ENCODE measurements at regions not wholly inside any gene's neighbourhood (a gene's known extent, or its start where the extent isn't known, plus 50 kb on each side); places are given as distances from the start of the nearest gene placed in this dataset.

DNA sequence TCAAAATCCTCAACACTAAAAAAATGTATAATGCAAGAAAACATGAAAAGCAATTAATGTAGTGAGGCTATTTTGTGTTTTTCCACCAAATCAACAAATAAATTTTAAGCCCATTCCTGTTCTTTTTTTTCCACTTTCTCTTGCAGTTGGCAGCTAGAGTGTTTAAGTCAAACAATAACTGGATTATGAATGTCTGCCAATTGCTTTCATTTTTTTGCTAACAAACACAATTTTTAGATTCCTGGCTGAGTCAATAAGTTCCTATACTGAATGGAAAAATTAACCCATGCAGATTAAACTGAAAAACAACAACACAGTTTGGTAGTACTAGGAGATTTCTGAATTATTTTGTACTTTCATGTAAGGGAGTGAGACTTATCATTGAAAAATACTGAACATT is 232.4 kb downstream of the SLITRK5 start:
- Mint-ChIP-seq H3K27ac (no peak overlapping the region), H3K27me3 (ENCODE audit: low read depth in 2 of 2) (peaks cover 0 to 5% of the 10 kb centered on the region in 2 donors), H3K4me3 (no peak overlapping the region), H3K9me3 (peaks cover 0 to 2% of the 10 kb centered on the region in 2 donors), H3K4me1 (no peaks in the 10 kb centered on the region), H3K36me3 (no peaks in the 10 kb centered on the region)
- Histone ChIP-seq H3K27ac (ENCODE audit: low read length) (no peak overlapping the region), H3K9me3 (ENCODE audit: control insufficient read depth, insufficient read depth, low read length) (no peaks in the 10 kb centered on the region), H3K27me3 (ENCODE audit: control insufficient read depth, insufficient read depth, low read length) (no peaks in the 10 kb centered on the region), H3K4me3 (ENCODE audit: low read length) (no peak overlapping the region), H3K4me1 (ENCODE audit: control insufficient read depth, insufficient read depth, low read length) (no peaks in the 10 kb centered on the region), H3K36me3 (ENCODE audit: control insufficient read depth, insufficient read depth, low read length) (no peaks in the 10 kb centered on the region)
- TF ChIP-seq, protein P1, sequence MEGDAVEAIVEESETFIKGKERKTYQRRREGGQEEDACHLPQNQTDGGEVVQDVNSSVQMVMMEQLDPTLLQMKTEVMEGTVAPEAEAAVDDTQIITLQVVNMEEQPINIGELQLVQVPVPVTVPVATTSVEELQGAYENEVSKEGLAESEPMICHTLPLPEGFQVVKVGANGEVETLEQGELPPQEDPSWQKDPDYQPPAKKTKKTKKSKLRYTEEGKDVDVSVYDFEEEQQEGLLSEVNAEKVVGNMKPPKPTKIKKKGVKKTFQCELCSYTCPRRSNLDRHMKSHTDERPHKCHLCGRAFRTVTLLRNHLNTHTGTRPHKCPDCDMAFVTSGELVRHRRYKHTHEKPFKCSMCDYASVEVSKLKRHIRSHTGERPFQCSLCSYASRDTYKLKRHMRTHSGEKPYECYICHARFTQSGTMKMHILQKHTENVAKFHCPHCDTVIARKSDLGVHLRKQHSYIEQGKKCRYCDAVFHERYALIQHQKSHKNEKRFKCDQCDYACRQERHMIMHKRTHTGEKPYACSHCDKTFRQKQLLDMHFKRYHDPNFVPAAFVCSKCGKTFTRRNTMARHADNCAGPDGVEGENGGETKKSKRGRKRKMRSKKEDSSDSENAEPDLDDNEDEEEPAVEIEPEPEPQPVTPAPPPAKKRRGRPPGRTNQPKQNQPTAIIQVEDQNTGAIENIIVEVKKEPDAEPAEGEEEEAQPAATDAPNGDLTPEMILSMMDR (IDR thresholded peaks at IDR 0.05) = no peak
- ATAC-seq = no peak
- no peak for DNase-seq
- intact Hi-C loops (cut with micrococcal nuclease) = no loop called here

- WGBS (ENCODE audit: insufficient coverage) = 82% methylated on average over 3 of the region's 3 CpGs
- ATAC-seq (no peak), DNase-seq (no peak)
- H3K9me3 Mint-ChIP-seq = no peaks in the 10 kb centered on the region
- Histone ChIP-seq H3K27me3 (ENCODE audit: control insufficient read depth, insufficient read depth, low read length) (no peaks in the 10 kb centered on the region), H3K27ac (ENCODE audit: low read length) (no peak overlapping the region), H3K4me1 (ENCODE audit: control insufficient read depth, insufficient read depth, low read length) (no peaks in the 10 kb centered on the region), H3K4me3 (ENCODE audit: low read length) (no peak overlapping the region), H3K9me3 (ENCODE audit: control insufficient read depth, insufficient read depth, low read length) (no peaks in the 10 kb centered on the region), H3K36me3 (ENCODE audit: control insufficient read depth, insufficient read depth, low read length) (no peaks in the 10 kb centered on the region)
- H3K27ac Mint-ChIP-seq = no peak overlapping the region
- peaks cover 0 to 5% of the 10 kb centered on the region in 2 donors for H3K27me3 Mint-ChIP-seq (ENCODE audit: low read depth in 2 of 2)
- intact Hi-C loops (cut with micrococcal nuclease) = no loop called here
- TF ChIP-seq, protein P1 (IDR thresholded peaks at IDR 0.05) = no peak
- no peaks in the 10 kb centered on the region for H3K36me3 Mint-ChIP-seq
- no peaks in the 10 kb centered on the region for H3K4me1 Mint-ChIP-seq
- no peak overlapping the region for H3K4me3 Mint-ChIP-seq
Measured at GRCh38 chr13:87906411-87906810, 235.2 kb downstream of the SLITRK5 start.

GRCh38 chr13:87907202-87907601 is 236.0 kb downstream of the SLITRK5 start:
- Histone ChIP-seq H3K4me3 (ENCODE audit: low read length) (no peak overlapping the region), H3K4me1 (ENCODE audit: control insufficient read depth, insufficient read depth, low read length) (no peaks in the 10 kb centered on the region), H3K9me3 (ENCODE audit: control insufficient read depth, insufficient read depth, low read length) (no peaks in the 10 kb centered on the region), H3K27me3 (ENCODE audit: control insufficient read depth, insufficient read depth, low read length) (no peaks in the 10 kb centered on the region), H3K36me3 (ENCODE audit: control insufficient read depth, insufficient read depth, low read length) (no peaks in the 10 kb centered on the region), H3K27ac (ENCODE audit: low read length) (no peak overlapping the region)
- H3K4me3 Mint-ChIP-seq = no peak overlapping the region
- H3K4me1 Mint-ChIP-seq = no peaks in the 10 kb centered on the region
- peaks cover 0 to 5% of the 10 kb centered on the region in 2 donors for H3K27me3 Mint-ChIP-seq (ENCODE audit: low read depth in 2 of 2)
- no peak overlapping the region for H3K27ac Mint-ChIP-seq
- DNase-seq (no peak), ATAC-seq (no peak)
- H3K9me3 Mint-ChIP-seq = no peaks in the 10 kb centered on the region
- TF ChIP-seq, protein P1 (IDR thresholded peaks at IDR 0.05) = no peak
- no CpG with 5 or more reads among the region's 1 CpG for WGBS (ENCODE audit: insufficient coverage)
- intact Hi-C loops (cut with micrococcal nuclease) = no loop called here
- H3K36me3 Mint-ChIP-seq = no peaks in the 10 kb centered on the region

GRCh38 chr13:87919956-87920355 is 248.8 kb downstream of the SLITRK5 start:
- TF ChIP-seq, protein P1 (IDR thresholded peaks at IDR 0.05) = no peak
- no peaks in the 10 kb centered on the region for H3K27me3 Mint-ChIP-seq (ENCODE audit: low read depth in 2 of 2)

More at GRCh38 chr13:87919956-87920355, 248.8 kb downstream of the SLITRK5 start:
- Histone ChIP-seq H3K9me3 (ENCODE audit: control insufficient read depth, insufficient read depth, low read length) (no peaks in the 10 kb centered on the region), H3K27ac (ENCODE audit: low read length) (no peak overlapping the region), H3K27me3 (ENCODE audit: control insufficient read depth, insufficient read depth, low read length) (no peaks in the 10 kb centered on the region), H3K36me3 (ENCODE audit: control insufficient read depth, insufficient read depth, low read length) (no peaks in the 10 kb centered on the region), H3K4me1 (ENCODE audit: control insufficient read depth, insufficient read depth, low read length) (no peaks in the 10 kb centered on the region), H3K4me3 (ENCODE audit: low read length) (no peak overlapping the region)
- H3K36me3 Mint-ChIP-seq = no peaks in the 10 kb centered on the region
- no peak overlapping the region for H3K4me3 Mint-ChIP-seq
- no peak for ATAC-seq
- H3K4me1 Mint-ChIP-seq = no peaks in the 10 kb centered on the region
- intact Hi-C loops (cut with micrococcal nuclease) = no loop called here
- DNase-seq = no peak
- no peak overlapping the region for H3K27ac Mint-ChIP-seq
- peaks cover 5 to 9% of the 10 kb centered on the region in 2 donors for H3K9me3 Mint-ChIP-seq
